ENCODE measurements at regions not wholly inside any gene's neighbourhood (a gene's known extent, or its start where the extent isn't known, plus 50 kb on each side); places are given as distances from the start of the nearest gene placed in this dataset.
A peak's percentile ranks its signal among the peaks of the same experiment; 100 is the strongest.

DNA sequence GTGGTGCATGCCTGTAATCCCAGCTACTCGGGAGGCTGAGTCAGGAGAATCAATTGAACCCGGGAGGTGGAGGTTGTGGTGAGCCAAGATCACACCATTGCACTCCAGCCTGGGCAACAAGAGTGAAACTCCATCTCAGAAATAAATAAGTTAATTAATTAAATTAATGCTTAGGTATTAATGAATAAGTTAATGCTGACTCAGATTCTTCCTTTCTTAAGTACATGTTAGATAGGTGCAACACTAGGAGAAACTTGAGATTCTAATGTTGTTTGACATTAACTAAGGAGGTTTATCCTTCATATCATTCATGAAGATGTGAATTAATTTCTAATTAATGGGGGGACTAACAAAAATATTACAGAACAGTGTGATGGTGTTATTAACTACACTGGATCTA lies 812.6 kb upstream of the SPRY2 start:
- H3K36me3 ChIP-seq (ENCODE audit: control insufficient read depth, insufficient read depth, low read length): no peaks in the 10 kb centered on the region
- H4K5ac ChIP-seq (ENCODE audit: low read depth, low read length): no peak overlapping the region
- no peak overlapping the region for H2BK15ac ChIP-seq (ENCODE audit: low read depth, low read length)
- no peak overlapping the region for H3K18ac ChIP-seq (ENCODE audit: low read depth, low read length)
- H3K9me3 ChIP-seq (ENCODE audit: control insufficient read depth, insufficient read depth, low read length): no peaks in the 10 kb centered on the region
- no peak overlapping the region for H2BK5ac ChIP-seq (ENCODE audit: low read depth, low read length, poor library complexity, severe bottlenecking)
- dilution Hi-C loops (cut with HindIII; ENCODE audit: low sequenced_read_pairs, unreplicated experiment): no loop called here
- POLR2A ChIA-PET (ENCODE audit: unreplicated experiment): no interaction called here
- no peak overlapping the region for H3K9ac ChIP-seq (ENCODE audit: low read depth, low read length)
- BruUV-seq (replicated peaks): no TSS peak
- no peaks in the 10 kb centered on the region for H3K9me1 ChIP-seq (ENCODE audit: insufficient read depth, low read length)
- no peak overlapping the region for H3K14ac ChIP-seq (replicated peaks; ENCODE audit: low read depth, low read length)
- H3K4me1 ChIP-seq (ENCODE audit: control insufficient read depth, insufficient read depth, low read length): no peaks in the 10 kb centered on the region
- CTCF ChIA-PET: no interaction called here
- no peak overlapping the region for H3K56ac ChIP-seq (ENCODE audit: extremely low read depth, insufficient read depth, low read length)
- no peak for DNase-seq
- in situ Hi-C loops (cut with MboI; ENCODE audit: low sequenced_read_pairs): no loop called here
- H2AK9ac ChIP-seq (replicated peaks; ENCODE audit: low read depth, low read length, poor library complexity): no peak overlapping the region
- no peak overlapping the region for H2AK5ac ChIP-seq (ENCODE audit: low read depth, low read length)
- intact Hi-C loops (cut with micrococcal nuclease): no loop called here
- WGBS, 2 experiments (ENCODE audit: extremely low coverage in 2 of 2, insufficient read length in 1 of 2): no CpG with 5 or more reads among the region's 2 CpGs
- H4K91ac ChIP-seq (ENCODE audit: insufficient read depth, low read depth, low read length): no peak overlapping the region
- no peak overlapping the region for H3K4ac ChIP-seq (ENCODE audit: low read depth, low read length)
- H3K4me2 ChIP-seq (ENCODE audit: low read depth, low read length): no peak overlapping the region
- no peak overlapping the region for H2AFZ ChIP-seq (replicated peaks; ENCODE audit: low read length, poor library complexity)
- H2BK120ac ChIP-seq (ENCODE audit: low read depth, low read length): no peak overlapping the region
- TF ChIP-seq MAFK (IDR thresholded peaks at IDR 0.05; ENCODE audit: low read depth, low read length) (peak; percentile 67), RFX5 (IDR thresholded peaks at IDR 0.05; ENCODE audit: low read depth, low read length) (no peak), MXI1 (IDR thresholded peaks at IDR 0.05; ENCODE audit: borderline replicate concordance, low read depth, low read length) (no peak)
- H3K23ac ChIP-seq (ENCODE audit: low read depth, low read length): no peak overlapping the region
- H3K79me1 ChIP-seq (ENCODE audit: low read depth in 1 of 2, low read length in 2 of 2): no peaks in the 10 kb centered on the region
- no peaks in the 10 kb centered on the region for H3K27me3 ChIP-seq (ENCODE audit: control insufficient read depth, insufficient read depth, low read length)
- no peak overlapping the region for H3K4me3 ChIP-seq (ENCODE audit: insufficient read depth, low read depth, low read length)
- ATAC-seq (ENCODE audit: low read depth): no peak
- H4K8ac ChIP-seq (ENCODE audit: low read depth in 2 of 2, low read length in 2 of 2): no peak overlapping the region
- no peak overlapping the region for H2BK20ac ChIP-seq (ENCODE audit: low read depth, low read length)
- no peak overlapping the region for H3K27ac ChIP-seq (ENCODE audit: insufficient read depth, low read length)
- H4K20me1 ChIP-seq (ENCODE audit: insufficient read depth, low read length): no peaks in the 10 kb centered on the region

All from IMR-90 (cell line).